ENCODE measurements at regions not wholly inside any gene's neighbourhood (a gene's known extent, or its start where the extent isn't known, plus 50 kb on each side); places are given as distances from the start of the nearest gene placed in this dataset.

- DNase-seq (ENCODE audit: low read depth, low spot score), result peak; percentile 71
Measured at GRCh38 chr2:180124273-180125139, 117.4 kb upstream of the CWC22 start.

GRCh38 chr2:180122874-180123273 lies 115.8 kb upstream of the CWC22 start:
- TF ChIP-seq, protein P1, sequence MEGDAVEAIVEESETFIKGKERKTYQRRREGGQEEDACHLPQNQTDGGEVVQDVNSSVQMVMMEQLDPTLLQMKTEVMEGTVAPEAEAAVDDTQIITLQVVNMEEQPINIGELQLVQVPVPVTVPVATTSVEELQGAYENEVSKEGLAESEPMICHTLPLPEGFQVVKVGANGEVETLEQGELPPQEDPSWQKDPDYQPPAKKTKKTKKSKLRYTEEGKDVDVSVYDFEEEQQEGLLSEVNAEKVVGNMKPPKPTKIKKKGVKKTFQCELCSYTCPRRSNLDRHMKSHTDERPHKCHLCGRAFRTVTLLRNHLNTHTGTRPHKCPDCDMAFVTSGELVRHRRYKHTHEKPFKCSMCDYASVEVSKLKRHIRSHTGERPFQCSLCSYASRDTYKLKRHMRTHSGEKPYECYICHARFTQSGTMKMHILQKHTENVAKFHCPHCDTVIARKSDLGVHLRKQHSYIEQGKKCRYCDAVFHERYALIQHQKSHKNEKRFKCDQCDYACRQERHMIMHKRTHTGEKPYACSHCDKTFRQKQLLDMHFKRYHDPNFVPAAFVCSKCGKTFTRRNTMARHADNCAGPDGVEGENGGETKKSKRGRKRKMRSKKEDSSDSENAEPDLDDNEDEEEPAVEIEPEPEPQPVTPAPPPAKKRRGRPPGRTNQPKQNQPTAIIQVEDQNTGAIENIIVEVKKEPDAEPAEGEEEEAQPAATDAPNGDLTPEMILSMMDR (IDR thresholded peaks at IDR 0.05; ENCODE audit: low read depth, low read length), result no peak
- H3K4me3 ChIP-seq (ENCODE audit: low read depth, low read length), result no peak overlapping the region
- peak; percentile 66 for DNase-seq (ENCODE audit: low read depth, low spot score)
- in situ Hi-C loops (cut with HindIII; ENCODE audit: low sequenced_read_pairs), result no loop called here

More at GRCh38 chr2:180124273-180125139, 117.4 kb upstream of the CWC22 start:
- in situ Hi-C loops (cut with HindIII; ENCODE audit: low sequenced_read_pairs), result no loop called here
- no peak overlapping the region for H3K4me3 ChIP-seq (ENCODE audit: low read depth, low read length)
- TF ChIP-seq, protein P1 (IDR thresholded peaks at IDR 0.05; ENCODE audit: low read depth, low read length), result peak; percentile 50

DNA sequence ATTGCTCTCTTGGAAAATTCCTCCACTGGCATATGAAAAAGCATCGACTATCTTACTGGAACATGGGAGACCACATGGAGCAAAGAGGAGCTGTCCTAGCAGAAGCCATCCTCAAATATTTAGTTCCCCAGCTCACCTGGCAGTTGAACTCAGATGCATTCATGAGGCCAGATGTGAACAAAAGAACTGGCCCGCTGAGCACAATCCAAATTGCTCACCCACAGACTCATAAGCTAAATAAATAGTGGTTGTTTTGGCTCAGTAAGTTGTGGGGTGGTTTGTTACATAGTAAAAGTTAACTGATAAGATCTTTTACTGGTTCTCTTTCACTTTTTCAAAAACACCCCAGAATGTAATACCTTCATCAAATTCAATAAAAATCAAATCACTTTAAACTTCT lies 108.6 kb upstream of the CWC22 start:
- in situ Hi-C loops (cut with HindIII; ENCODE audit: low sequenced_read_pairs), result no loop called here
- H3K4me3 ChIP-seq (ENCODE audit: low read depth, low read length), result no peak overlapping the region
- TF ChIP-seq, protein P1 (IDR thresholded peaks at IDR 0.05; ENCODE audit: low read depth, low read length), result no peak
- DNase-seq (ENCODE audit: low read depth, low spot score), result peak; percentile 70

DNA sequence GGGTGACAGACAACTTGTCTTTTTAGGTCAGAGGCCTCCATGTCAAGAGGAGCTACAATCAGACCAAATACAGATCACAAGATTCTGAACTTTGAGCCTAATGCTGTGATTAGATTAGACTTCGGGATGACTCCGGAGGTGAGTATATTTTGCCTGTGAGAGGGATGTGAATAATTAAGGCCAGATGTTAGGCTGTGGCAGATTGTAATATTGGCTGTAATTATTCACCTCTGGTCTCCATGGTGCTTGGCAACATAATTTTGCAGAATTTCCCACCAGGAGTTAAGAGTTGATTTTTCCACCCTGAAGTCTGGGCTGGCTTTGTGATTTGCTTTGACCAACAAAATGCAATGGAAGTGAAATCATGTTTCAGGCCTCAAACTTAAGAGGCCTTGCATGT lies 108.2 kb upstream of the CWC22 start:
- TF ChIP-seq, protein P1 (IDR thresholded peaks at IDR 0.05; ENCODE audit: low read depth, low read length), result no peak
- no peak overlapping the region for H3K4me3 ChIP-seq (ENCODE audit: low read depth, low read length)
- in situ Hi-C loops (cut with HindIII; ENCODE audit: low sequenced_read_pairs), result no loop called here
- DNase-seq (ENCODE audit: low read depth, low spot score), result no peak

DNA sequence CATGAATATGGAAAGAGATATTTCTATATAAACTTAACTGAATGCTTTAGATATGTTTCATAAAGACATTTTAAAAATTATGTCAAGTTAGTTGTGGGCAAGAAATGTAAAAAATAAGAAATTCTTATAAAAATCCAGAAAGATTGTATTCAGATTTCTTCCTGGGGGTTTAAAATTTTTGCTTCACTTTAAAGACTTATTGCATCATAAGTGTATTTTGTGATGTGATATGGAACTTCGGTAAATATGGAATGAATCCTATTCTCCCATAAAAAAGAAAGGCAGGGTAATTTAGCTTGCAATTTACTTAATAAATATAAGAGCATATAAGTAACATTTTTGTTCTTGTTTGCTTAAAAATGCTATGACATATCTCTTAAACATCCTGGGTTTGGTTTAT lies 104.8 kb upstream of the CWC22 start:
- DNase-seq (ENCODE audit: low read depth, low spot score), result no peak
- in situ Hi-C loops (cut with HindIII; ENCODE audit: low sequenced_read_pairs), result no loop called here
- TF ChIP-seq, protein P1 (IDR thresholded peaks at IDR 0.05; ENCODE audit: low read depth, low read length), result no peak
- no peak overlapping the region for H3K4me3 ChIP-seq (ENCODE audit: low read depth, low read length)

GRCh38 chr2:180110469-180110868 lies 103.4 kb upstream of the CWC22 start:
- DNase-seq (ENCODE audit: low read depth, low spot score), result no peak
- H3K4me3 ChIP-seq (ENCODE audit: low read depth, low read length), result no peak overlapping the region
- in situ Hi-C loops (cut with HindIII; ENCODE audit: low sequenced_read_pairs), result no loop called here
- TF ChIP-seq, protein P1 (IDR thresholded peaks at IDR 0.05; ENCODE audit: low read depth, low read length), result no peak

Measured in astrocyte of the spinal cord (primary cell).